Fibroblast of skin of abdomen (primary cell): ENCODE measurements at regions not wholly inside any gene's neighbourhood (a gene's known extent, or its start where the extent isn't known, plus 50 kb on each side); places are given as distances from the start of the nearest gene placed in this dataset.
"Not testable (repeated sequence)": the region's sequence is repeated elsewhere in the genome, so short reads cannot be mapped to it uniquely, and the experiment has no call there.

ENCODE experiments used
- DNase-seq: peaks from one replicate; pipeline ENCODE4 v3.0.0-alpha.2; 2013

DNA sequence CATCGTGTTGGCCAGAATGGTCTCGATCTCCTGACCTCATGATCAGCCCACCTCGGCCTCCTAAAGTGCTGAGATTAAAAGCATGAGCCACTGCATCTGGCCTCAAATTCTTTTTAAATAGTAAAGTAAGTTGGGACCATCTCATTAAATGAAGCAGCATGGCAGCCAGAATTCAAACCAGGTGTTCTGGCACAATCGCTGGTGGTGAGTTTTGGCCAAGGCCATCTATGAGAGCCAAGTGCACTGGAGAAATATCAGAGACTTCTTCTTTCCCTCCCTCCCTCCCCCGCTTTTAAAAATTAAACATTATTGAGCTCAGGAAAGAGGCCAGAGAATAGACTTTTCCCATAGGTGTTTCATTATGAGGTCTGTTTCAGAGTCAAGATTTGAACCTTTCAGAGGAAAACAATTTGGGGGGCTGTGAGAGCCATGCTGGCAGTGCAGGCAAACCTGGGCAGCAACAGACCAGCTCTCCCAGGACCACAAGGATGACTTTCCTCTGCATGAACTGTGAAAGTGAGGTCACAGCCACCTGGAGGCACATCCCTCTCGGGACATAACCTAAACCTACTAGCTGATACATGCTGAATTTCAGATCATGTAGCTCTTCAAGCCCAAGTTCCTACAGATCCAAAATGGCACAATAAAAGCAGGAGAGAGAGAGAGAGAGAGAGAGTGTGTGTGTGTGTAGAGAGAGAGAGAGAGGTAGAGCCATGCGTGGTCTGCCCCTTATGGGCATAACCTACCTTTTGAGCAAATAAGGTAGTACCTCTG, 94.6 kb upstream of the DMRT1 start:
- DNase-seq: no peak

DNA sequence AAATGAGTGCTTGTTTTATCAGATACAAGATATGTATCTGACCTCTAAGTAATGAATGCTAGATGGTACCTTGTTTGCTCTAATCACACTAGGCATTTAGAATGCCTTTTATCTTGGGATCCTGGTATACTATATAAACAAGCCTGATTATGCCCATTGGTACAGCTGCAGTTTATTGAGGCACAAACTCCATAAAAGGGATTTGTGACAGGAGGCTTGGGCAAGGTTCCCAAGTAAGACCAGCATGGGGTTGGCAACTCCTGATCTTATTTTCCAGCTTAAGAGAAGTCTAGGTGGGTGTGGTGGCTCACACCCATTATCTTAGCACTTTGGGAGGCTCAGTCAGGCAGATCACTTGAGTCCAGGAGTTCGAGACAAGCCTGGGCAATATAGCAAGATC, 93.9 kb upstream of the DMRT1 start:
- DNase-seq: no peak

DNA sequence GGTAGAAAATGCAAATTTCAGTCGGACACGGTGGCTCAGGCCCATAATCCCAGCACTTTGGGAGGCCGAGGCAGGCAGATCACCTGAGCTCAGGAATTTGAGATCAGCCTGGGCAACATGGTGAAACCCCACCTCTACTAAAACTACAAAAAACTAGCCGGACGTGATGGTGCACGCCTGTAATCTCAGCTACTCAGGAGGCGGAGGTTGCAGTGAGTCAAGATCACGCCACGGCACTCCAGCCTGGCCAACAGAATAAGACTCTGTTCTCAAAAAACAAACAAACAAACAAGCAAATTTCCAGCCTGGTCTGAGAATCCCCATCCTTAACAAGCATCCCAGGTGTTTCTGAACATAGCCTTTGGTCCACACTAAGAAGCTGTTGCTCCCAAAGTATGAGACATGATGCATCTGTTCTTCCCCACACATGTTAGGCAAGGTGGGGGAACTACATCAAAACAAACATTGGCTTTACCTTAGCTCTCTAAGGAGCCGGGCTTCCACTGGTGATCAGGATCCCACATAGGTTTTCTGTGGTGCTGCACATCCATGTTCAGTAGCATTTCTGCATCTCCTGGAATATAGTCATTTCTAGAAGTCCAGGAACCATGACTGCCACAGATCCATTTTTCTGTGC, 92.5 kb upstream of the DMRT1 start:
- DNase-seq: no peak

DNA sequence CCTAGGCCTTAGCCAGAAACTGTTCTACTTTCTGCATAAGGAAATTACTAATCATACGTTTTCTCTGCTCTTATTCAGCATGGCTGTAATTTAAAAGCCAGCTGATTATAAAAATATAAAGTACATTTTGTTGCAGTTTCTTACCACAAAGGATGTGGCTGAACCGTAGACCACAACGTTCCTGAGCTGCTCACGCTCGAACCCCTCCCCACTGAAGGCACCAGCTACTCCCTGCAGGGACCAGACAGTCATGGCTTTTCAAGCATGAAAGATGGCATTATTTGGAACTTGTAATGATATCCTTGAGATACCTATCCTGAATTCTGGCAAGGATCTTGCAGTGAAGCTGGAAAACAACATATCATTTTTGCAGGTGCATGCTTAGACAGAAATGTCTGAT, 91.8 kb upstream of the DMRT1 start:
- peak; percentile 43 for DNase-seq

DNA sequence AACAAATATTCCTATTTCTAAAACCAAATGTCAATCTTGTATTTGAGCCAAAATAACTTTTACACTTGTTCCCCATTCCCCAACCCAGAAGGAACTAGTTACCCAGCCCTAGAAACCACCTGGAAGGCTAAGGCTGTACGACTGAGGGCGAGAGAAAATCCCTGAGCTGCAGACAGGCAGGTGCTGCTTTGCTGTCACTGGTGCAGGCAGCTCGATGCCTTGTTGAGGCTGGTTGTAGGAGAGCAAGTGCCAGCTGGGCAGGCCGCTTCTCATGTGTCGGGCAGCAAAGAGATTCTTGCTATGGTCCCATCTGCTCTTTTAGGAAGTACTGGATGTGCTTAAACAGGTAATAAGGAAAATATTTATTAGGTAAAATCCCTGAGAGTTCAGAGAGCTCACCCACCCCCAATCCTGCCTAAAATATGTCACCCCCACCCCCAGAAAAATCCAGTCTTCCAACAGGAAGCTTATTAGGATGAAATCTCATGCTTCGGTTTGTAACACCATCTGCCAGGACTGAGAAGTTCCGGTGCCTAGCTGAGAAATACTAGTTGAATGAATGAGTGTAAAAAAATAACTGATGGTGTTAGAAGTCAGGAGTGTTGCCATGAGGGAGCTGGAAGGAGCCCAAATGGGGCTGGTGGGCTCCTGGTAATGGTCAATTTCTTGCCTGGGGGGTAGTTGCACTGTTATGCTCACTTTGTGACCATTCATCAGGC, 91.1 kb upstream of the DMRT1 start:
- DNase-seq: no peak

DNA sequence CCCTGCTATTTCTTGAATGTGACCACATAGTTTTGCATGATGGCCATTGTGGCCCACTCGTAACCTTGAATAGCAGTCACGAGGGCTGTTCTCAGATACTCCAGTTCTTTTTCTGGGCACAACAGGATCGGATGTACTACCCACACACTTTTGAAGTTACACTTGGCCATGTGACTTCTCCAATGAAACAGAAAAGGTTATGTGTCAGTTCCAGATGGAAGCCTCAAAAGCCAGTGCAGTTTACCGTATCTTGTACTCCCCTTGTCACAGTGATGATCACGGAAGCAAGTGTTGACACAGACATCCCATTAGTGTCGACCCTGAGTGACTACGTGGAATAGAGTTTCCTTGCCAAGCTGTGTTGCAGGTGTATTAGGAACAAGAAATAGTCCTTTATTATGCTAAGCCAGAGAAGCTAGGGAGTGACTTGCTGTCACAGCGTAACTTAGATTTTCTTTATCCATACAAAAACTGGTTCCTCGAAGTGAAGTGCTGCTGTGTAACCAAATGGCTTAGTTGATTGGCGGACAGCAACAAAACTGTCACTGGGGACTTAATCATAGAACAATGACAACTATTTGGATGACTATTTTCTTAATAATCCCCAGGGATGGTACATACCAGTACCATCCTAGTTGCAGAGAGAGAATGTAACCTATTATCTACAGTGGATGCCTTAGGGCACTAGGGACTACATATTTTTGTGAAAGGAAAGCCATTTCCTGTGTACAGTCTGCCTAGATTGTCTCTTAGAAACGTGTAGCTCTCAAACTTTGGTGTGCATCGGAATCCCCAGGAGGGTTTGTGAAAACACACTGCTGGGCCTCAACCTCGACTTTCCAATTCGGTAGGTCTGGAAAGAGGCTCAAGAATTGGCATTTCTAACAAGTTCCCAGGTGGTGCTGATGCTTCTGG, 90.1 kb upstream of the DMRT1 start:
- peak; percentile 46 for DNase-seq

DNA sequence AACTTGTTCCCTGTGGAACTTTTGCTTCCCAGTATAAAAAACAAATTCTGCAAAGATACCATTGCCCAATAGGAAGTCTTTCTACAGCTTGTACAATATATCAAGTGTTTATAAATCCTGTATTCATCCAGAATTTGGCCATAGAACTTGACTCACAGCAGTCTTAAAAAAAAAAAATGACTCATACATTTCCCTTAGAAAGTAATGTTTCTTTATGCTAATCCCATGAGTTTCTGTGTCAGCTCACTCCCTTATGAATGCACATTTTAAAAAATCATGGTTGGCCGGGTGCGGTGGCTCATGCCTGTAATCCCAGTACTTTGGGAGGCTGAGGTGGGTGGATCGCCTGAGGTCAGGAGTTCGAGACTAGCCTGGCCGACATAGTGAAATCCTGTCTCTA, 89.3 kb upstream of the DMRT1 start:
- DNase-seq: peak; percentile 92

DNA sequence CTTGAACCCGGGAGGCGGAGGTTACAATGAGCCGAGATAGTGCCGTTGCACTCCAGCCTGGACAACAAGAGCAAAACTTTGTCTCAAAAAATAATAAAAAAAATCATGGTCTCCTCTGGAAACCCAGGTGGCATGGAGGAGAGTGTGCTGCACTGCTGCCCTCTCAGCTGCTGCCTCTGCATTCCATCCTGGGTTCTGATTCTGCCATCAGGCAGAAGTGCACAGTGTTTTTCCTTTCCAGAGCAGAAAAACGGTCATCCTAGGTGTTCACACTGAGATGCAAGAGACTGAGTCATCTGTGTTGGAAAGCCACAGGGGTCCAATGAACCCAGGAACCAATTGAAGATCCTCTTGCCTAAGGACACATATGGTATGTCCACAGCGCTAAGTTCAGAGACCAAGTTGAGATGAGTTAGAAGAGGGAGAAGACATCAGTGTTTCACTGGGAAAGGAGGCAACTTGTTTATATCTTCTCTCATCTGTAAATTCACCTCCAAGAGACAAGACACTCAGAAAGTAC, 88.8 kb upstream of the DMRT1 start:
- no peak for DNase-seq

DNA sequence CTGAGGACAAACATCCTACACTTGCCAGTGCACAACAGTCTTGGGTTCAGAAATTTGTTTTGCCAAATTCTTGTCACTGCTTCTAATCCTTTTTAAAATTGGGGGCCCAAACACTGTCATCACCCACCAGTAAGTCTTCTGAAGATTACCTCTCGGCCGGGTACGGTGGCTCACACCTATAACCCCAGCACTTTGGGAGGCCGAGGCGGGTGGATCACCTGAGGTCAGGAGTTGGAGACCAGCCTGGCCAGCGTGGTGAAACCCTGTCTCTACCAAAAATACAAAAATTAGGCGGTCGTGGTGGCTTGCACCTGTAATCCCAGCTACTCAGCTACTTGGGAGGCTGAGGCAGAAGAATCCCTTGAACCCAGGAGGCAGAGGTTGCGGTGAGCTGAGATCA, 87.8 kb upstream of the DMRT1 start:
- DNase-seq: not testable (repeated sequence)

DNA sequence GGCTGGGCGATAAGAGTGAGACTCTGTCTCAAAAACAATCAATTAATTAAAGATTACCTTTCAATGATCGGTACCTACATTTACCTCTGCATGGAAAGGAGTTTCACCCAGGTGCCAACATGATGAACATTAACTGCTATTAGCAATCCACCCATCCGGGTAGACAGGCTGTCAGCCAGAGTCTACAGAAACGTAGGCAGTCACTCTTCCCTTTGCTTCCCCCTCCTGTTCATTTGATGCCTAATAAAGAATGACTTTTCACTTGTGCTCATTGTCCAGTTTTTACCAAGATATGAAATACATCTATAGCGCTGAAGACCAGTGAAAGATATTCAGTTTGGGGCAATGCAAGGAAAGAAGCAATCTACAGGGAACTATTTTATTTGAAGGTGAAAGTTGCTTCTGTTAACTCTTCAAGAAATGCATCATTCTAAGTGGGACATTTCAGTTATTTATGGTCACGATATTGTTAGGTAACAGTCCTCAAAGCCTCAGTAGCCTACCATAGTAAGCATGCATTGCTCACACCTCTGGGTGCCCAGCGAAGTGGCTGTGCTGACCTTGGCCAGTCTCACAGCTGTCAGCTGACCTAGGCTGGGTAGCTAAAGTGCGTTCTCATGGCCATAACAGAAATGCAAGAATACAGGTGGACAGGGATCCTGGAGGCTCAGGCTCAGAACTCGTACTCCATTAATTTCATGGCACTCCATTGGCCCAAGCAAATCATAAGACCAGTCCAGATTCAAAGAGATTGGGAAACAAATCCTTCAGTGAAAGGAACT, 87.2 kb upstream of the DMRT1 start:
- DNase-seq: no peak

DNA sequence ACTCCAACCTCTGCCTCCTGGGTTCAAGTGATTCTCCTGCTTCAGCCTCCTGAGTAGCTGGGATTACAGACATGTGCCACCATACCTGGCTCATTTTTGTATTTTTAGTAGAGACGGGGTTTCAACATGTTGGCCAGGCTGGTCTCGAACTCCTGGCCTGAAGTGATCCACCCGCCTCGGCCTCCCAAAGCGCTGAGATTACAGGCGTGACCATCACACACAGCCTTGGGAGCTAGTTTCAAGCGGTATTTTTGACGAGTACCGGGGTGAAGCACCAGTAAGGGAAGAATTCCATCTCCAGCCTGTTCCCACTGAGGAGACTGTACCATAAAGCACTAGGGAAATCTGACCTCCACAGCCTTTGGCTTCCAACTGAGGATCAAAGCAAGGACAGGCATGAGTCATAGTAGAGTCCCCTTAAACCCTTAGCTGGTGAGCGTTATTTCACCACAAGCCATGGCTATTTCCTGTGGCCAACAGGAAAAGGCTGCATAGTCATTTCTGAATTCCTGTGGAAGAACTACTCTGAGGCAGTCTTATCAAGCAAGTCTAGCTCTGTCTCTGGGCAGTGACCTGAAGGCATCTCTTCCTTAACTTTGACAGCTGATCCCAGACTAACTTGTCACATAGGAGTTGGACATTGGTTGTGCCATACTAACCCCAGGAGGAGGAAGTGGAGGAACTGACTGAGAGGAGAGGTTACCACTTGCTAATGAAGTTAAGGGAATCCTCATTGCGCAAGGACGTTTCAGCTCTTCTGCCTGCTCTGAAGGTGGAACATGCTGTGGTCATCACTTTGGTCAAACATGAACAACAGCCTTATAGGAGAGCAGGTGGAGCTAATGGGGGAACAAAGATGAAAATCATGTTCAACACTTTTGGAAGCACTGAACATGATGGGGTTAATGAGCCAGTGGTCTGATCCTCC, 85.8 kb upstream of the DMRT1 start:
- DNase-seq: peak; percentile 88

DNA sequence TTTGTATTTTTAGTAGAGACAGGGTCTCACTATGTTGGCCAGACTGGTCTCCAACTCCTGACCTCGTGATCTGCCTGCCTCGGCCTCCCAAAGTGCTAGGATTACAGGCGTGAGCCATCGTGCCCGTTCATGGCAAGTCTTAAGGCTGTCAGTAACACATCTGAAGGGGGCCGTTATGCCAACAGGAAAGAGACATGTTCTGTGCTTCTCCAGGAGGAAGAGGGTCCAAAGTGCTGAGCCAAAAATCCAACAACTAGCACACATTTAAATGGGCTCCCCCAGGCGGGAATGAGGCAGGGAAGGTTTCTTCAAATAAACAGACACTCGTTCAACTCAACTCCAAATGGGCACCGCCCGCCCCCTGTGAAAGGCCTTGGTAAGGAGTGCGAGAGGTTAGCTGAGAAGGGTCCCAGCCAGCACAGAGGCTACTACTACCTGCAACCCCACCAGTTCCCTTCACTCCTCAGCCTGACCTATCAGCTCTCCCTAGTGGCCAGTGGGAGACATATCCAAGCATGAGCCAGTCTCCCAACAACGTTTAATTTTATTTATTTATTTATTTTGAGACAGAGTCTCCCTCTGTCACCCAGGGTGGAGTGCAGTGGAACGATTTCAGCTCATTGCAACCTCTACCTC, 84.1 kb upstream of the DMRT1 start:
- DNase-seq: peak; percentile 70

DNA sequence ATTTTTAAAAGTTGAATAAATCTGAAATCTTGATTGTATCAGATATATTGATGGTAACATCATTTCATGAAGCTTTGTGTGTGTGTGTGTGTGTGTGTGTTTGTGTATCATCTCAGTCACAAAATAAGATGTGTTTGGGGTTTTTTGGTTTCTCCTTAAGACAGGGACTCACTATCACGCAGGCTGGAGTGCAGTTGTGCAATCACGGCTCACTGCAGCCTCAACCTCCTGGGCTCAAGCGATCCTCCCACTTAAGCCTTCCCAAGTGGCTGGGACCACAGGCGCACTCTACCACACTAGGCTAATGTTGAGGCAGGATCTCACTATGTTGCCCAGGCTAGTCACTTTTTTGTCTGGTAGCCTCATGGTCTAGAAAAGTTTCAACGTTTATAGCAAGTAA, 83.4 kb upstream of the DMRT1 start:
- no peak for DNase-seq

DNA sequence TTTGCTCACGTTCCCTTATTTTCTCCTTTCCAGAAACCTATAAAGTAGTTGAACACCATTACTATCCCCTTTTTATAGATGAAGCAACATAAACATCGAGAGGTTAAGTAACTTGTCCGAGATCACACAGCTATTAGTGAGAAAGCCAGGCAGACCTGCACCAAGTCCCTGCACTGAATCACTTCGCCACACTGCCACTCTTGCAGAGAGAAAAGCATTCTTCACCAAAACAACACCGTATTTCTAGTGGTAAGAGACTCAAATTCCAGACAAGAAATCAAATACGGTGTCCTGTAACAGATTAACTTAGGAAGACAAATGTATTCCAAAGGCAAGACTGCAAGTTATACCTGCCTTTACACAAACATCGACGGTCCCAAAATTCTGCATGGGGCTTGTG, 82.0 kb upstream of the DMRT1 start:
- no peak for DNase-seq

DNA sequence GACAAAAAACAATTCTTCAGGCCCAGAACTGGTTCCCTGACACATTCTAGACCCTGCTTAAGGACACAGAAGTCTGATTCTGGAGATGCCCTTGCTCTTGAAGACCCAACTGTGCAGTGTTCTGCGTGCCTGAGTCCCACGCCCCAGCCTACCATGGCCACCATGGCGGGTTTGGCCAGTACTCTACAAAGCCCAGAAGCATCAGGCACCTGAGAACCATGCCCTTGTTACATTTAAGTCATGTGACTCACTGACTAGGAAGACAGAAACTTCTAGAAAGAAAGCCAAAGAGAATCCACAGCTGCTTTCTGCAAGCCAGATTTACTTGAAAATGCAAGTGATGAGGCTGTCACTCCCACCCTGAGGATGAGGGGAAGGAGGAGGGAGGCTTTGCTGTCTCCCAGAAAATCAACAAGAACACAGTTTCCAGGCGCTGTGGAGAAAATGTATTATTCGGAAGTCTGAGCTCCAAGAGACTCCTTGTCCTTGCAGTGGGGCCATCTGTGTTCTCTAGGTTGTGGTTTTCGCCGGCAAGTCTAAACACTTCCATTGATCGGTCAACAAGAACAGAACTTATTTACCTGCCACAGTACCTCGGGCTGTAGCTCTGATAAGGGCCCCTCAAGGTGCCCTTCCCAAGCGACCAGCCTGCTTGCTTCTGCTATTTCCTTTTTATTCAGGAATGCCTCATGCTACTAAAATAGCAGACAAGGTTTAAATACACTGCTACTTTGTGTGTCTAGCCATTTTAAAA, 81.3 kb upstream of the DMRT1 start:
- DNase-seq: no peak

DNA sequence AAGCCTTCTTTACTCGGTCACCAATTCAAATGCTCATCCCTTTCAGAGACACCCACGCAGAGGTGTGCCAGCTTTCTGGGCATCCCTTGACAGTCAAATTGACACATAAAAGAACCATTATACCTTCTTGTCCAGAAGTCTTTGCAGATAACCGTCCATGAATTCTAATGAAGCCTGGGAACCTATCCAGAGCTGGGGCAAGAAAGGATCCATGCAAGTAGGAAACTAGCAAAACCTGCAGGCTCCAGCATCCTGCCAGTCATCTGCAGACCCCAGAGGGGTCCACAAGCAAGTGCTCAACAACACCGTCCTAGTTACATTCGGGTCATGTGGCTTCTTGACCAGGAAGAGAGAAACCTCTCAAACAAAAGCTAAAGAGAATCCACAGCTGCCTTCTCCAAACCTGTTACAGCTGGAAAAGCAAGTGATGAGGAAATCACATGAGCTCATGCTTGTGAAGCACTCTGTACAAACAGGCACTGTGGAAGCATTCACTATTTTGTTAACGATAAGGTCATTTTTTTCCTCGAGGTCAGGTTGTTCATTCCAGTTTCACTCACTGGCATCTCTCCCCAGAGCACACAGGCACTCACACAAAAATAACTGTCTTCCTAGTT, 80.2 kb upstream of the DMRT1 start:
- DNase-seq: no peak

DNA sequence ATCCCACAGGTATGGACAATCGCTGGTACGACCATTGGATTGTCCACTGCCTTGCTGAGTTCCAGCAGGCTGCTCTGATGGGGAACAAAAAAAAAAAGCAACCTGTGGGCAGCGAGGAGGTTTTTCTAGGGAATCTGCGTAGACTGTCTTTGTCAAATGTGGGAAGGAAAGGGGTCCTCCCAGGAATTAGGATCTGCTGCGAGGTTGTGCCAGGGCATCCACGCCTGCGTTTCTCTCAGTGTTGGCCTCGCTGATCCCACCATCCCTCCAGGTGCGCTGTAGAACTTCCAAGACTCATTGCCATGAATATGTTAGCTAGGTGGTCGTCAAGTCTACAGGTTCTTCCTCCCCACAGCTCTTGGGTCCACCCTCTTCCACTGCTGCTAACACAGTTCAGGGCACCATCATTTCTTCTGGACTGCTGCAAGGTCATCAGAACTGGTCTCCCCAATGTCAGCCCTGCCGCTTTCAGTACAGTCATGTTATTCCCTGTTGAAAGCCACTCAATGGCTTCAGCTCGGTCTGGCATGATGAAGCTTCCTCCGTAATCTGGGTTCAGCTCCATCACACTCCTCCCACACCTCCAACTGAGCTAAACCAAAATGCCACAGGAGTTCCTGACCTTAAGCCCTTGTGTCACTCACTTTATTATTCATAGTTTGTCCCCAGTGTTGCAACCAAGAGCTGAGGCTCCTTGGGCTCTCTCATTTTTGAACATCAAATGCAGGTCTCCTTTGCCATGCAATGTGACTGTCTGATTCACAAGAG, 79.5 kb upstream of the DMRT1 start:
- no peak for DNase-seq

DNA sequence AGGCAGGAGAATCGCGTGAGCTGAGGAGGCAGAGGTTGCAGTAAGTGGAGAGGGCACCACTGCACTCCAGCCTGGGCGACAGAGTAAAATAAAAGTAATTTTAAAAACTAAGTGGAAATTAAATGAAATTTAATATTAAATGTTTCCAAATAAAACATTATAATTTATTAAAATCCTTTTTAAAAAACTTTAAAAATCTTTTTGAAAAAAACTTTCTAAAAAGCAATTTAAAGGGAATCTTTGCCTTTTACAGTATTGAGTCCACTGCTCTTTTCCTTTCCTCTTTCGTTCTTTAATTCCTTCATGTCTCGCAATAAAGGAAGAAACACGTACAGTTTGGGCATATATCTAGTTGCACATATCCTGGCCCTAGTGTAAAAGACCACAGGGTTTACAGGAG, 77.8 kb upstream of the DMRT1 start:
- no peak for DNase-seq
